Activated CD4-positive, alpha-beta T cell treated with anti-CD3 and anti-CD28 coated beads for 24 hours (primary cell): ENCODE measurements at regions not wholly inside any gene's neighbourhood (a gene's known extent, or its start where the extent isn't known, plus 50 kb on each side); places are given as distances from the start of the nearest gene placed in this dataset.
"Not testable (repeated sequence)": the region's sequence is repeated elsewhere in the genome, so short reads cannot be mapped to it uniquely, and the experiment has no call there.

ENCODE experiments used
- DNase-seq, 2 donors: peaks; one replicate each; pipeline ENCODE4 v3.0.0-alpha.2; 2020; ENCODE audit warnings: low read depth in 2 of 2

GRCh38 chr6:21847711-21848480 lies 254.3 kb downstream of the SOX4 start:
- no peak for DNase-seq

GRCh38 chr6:21850691-21851090 lies 257.1 kb downstream of the SOX4 start:
- no peak for DNase-seq

- no peak for DNase-seq
Measured at GRCh38 chr6:21855811-21856455, 262.4 kb downstream of the SOX4 start.

GRCh38 chr6:21856456-21856825 lies 262.9 kb downstream of the SOX4 start:
- DNase-seq, result no peak

GRCh38 chr6:21856844-21857243 lies 263.3 kb downstream of the SOX4 start:
- DNase-seq, result no peak

- DNase-seq, result no peak
Measured at GRCh38 chr6:21858076-21858475, 264.5 kb downstream of the SOX4 start.

- DNase-seq, result no peak
Measured at GRCh38 chr6:21859193-21859735, 265.7 kb downstream of the SOX4 start.

GRCh38 chr6:21861942-21862341 lies 268.4 kb downstream of the SOX4 start:
- no peak for DNase-seq

- DNase-seq, result no peak
Measured at GRCh38 chr6:21864206-21864605, 270.7 kb downstream of the SOX4 start.

- DNase-seq, result no peak
Measured at GRCh38 chr6:21868226-21868625, 274.7 kb downstream of the SOX4 start.

- no peak for DNase-seq
Measured at GRCh38 chr6:21869085-21869771, 275.7 kb downstream of the SOX4 start.

GRCh38 chr6:21870076-21870730 lies 276.7 kb downstream of the SOX4 start:
- DNase-seq, result no peak

GRCh38 chr6:21871831-21872230 lies 278.3 kb downstream of the SOX4 start:
- DNase-seq, result no peak

- no peak for DNase-seq
Measured at GRCh38 chr6:21872749-21873148, 279.2 kb downstream of the SOX4 start.

GRCh38 chr6:21873562-21873961 lies 280.0 kb downstream of the SOX4 start:
- DNase-seq, result no peak

- no peak for DNase-seq
Measured at GRCh38 chr6:21874372-21874771, 280.8 kb downstream of the SOX4 start.

GRCh38 chr6:21877037-21877436 lies 283.5 kb downstream of the SOX4 start:
- DNase-seq, result not testable (repeated sequence)

GRCh38 chr6:21880249-21880648 lies 286.7 kb downstream of the SOX4 start:
- DNase-seq, result not testable (repeated sequence)

GRCh38 chr6:21881969-21882465 lies 288.5 kb downstream of the SOX4 start:
- no peak for DNase-seq

- DNase-seq, result no peak
Measured at GRCh38 chr6:21883595-21884328, 290.2 kb downstream of the SOX4 start.

- DNase-seq, result no peak
Measured at GRCh38 chr6:21885111-21885510, 291.6 kb downstream of the SOX4 start.
